Stomach (tissue), 8 donors: ENCODE measurements at regions not wholly inside any gene's neighbourhood (a gene's known extent, or its start where the extent isn't known, plus 50 kb on each side); places are given as distances from the start of the nearest gene placed in this dataset.
A peak's percentile ranks its signal among the peaks of the same experiment; 100 is the strongest.

ENCODE experiments used
- DNase-seq, 2 donors: peaks; one replicate each; pipeline versions ENCODE4 v3.0.0 to v3.0.0-alpha.2; 2013 to 2019
- H3K27ac ChIP-seq, 5 donors: fragments of 200-600 bp in 4 of 5; sonication (generic) in 4 of 5; one replicate each; pipeline ENCODE4 v1.5.1; 2013 to 2019; ENCODE audit warnings: mild to moderate bottlenecking in 1 of 5, moderate library complexity in 1 of 5
- H3K27me3 ChIP-seq, 3 donors: fragments of 200-600 bp; sonication (generic); one replicate each; pipeline ENCODE4 v1.5.1; 2017 to 2019; ENCODE audit warnings: mixed run types in 1 of 3
- H3K36me3 ChIP-seq, 4 donors: fragments of 200-600 bp; sonication (generic); 1 replicate in 3 of 4; 2 replicates in 1 of 4; pipeline ENCODE4 v1.5.1; 2016 to 2019
- H3K4me1 ChIP-seq, 4 donors: fragments of 200-600 bp; sonication (generic); one replicate each; pipeline ENCODE4 v1.5.1; 2016 to 2019
- H3K4me3 ChIP-seq, 4 donors: fragments of 200-600 bp; sonication (generic) in 3 of 4; one replicate each; pipeline ENCODE4 v1.5.1; 2016 to 2019; ENCODE audit warnings: mild to moderate bottlenecking in 1 of 4
- H3K9me3 ChIP-seq, 4 donors: fragments of 200-600 bp; sonication (generic); one replicate each; pipeline ENCODE4 v1.5.1; 2016 to 2019
- CTCF ChIP-seq, 7 experiments: fragments of 450-650 bp in 4 of 7; fragments of 200-600 bp in 3 of 7; sonication (generic) in 3 of 7; IDR thresholded peaks; one replicate each; pipeline ENCODE4 v1.5.1; 2016 to 2019; ENCODE audit warnings: antibody characterized with exemption in 7 of 7, control low read depth in 2 of 7, mild to moderate bottlenecking in 1 of 7
- POLR2A ChIP-seq, 4 donors: fragments of 450-650 bp; IDR thresholded peaks; one replicate each; pipeline ENCODE4 v1.6.1; 2016; ENCODE audit warnings: antibody characterized with exemption in 4 of 4, control low read depth in 2 of 4, mild to moderate bottlenecking in 1 of 4, moderate library complexity in 1 of 4
- WGBS, 5 donors: extraction: QIAGEN DNeasy Blood & Tissue Kit in 3 of 5; methylation state at CpG; one replicate each; pipeline versions ENCODE4 v1.1.5 to v1.1.7; 2013 to 2018; 5-methylcytosine and 5-hydroxymethylcytosine counted together
- intact Hi-C: fragments of 100-400 bp; cut with DNase I; formaldehyde crosslinking; loops from one replicate; pipeline ENCODE4 v1.15.1; 2023; ENCODE audit warnings: low total_unique reads
- donor health status: healthy with polysubstance abuse.
- donor health status: Bipolar disorder and iron deficiency.
- donor health status: healthy.

- Histone ChIP-seq H3K36me3 (no peaks in the 10 kb centered on the region), H3K4me3 (no peak overlapping the region), H3K27ac (no peak overlapping the region), H3K9me3 (no peaks in the 10 kb centered on the region), H3K27me3 (peaks cover 0 to 4% (median 0%) of the 10 kb centered on the region in 3 donors), H3K4me1 (no peaks in the 10 kb centered on the region)
- intact Hi-C loops, result no loop called here
- WGBS, 5 donors, result 54 to 67% (median 64%) methylated on average over 3 of the region's 3 CpGs
- TF ChIP-seq POLR2A (IDR thresholded peaks at IDR 0.05), result no peak
- peak in 1 of 7 experiments; percentile 16 for TF ChIP-seq CTCF (IDR thresholded peaks at IDR 0.05)
- DNase-seq, result no peak
These were observed 57.2 kb upstream of the FOXI2 start for GRCh38 chr10:127679642-127680255.
